Common myeloid progenitor, CD34-positive (primary cell): ENCODE measurements at regions not wholly inside any gene's neighbourhood (a gene's known extent, or its start where the extent isn't known, plus 50 kb on each side); places are given as distances from the start of the nearest gene placed in this dataset.
"Not testable (repeated sequence)": the region's sequence is repeated elsewhere in the genome, so short reads cannot be mapped to it uniquely, and the experiment has no call there.

Source experiments
- CTCF ChIA-PET: fragments of 350-600 bp; sonication (Branson Sonifier 250); formaldehyde crosslinking; loops from one replicate; lab custom pipeline; 2021; ENCODE audit warnings: antibody characterized with exemption; lab: Charles Lee
- POLR2A ChIA-PET: fragments of 350-600 bp; sonication (Branson Sonifier 250); formaldehyde crosslinking; loops from one replicate; lab custom pipeline; 2021; ENCODE audit warnings: antibody characterized with exemption; lab: Charles Lee
- DNase-seq, 3 donors: peaks; one replicate each; pipeline versions ENCODE4 v3.0.0 to v3.0.0-alpha.2; 2013
- H3K27ac ChIP-seq, 2 experiments: 1 replicate in 1 of 2; 2 replicates in 1 of 2; pipeline ENCODE4 v1.7.0; 2013; ENCODE audit warnings: inconsistent platforms in 2 of 2, low read length in 2 of 2, mild to moderate bottlenecking in 2 of 2, low read depth in 1 of 2, moderate library complexity in 1 of 2; ENCODE audit not compliant: severe bottlenecking in 2 of 2, insufficient read depth in 1 of 2, poor library complexity in 1 of 2
- H3K27me3 ChIP-seq, 5 experiments: replicated peaks in 2 of 5; 1 replicate in 3 of 5; 2 replicates in 2 of 5; pipeline versions ENCODE4 v1.6.1 to v1.7.0; 2013; ENCODE audit warnings: low read length in 4 of 5, mild to moderate bottlenecking in 2 of 5, moderate library complexity in 2 of 5, inconsistent platforms in 1 of 5; ENCODE audit not compliant: insufficient read depth in 5 of 5, control insufficient read depth in 4 of 5
- H3K36me3 ChIP-seq, 4 experiments: 1 replicate in 2 of 4; 2 replicates in 2 of 4; pipeline versions ENCODE4 v1.6.1 to v1.7.0; 2013; ENCODE audit warnings: low read length in 3 of 4, control low read depth in 1 of 4, mild to moderate bottlenecking in 1 of 4; ENCODE audit not compliant: control insufficient read depth in 4 of 4, insufficient read depth in 4 of 4
- H3K4me1 ChIP-seq, 4 experiments: 1 replicate in 3 of 4; 2 replicates in 1 of 4; pipeline versions ENCODE4 v1.6.1 to v1.7.1; 2013; ENCODE audit warnings: low read length in 3 of 4, mild to moderate bottlenecking in 3 of 4, control low read depth in 1 of 4, inconsistent platforms in 1 of 4, moderate library complexity in 1 of 4; ENCODE audit not compliant: control insufficient read depth in 4 of 4, insufficient read depth in 4 of 4; ENCODE audit errors: control extremely low read depth in 1 of 4
- H3K4me3 ChIP-seq, 7 experiments: 1 replicate in 4 of 7; 2 replicates in 3 of 7; pipeline versions ENCODE4 v1.5.1 to v1.7.0; 2013; ENCODE audit warnings: mild to moderate bottlenecking in 7 of 7, low read length in 6 of 7, moderate library complexity in 6 of 7, inconsistent platforms in 2 of 7, low read depth in 2 of 7, control low read depth in 1 of 7; ENCODE audit not compliant: insufficient read depth in 4 of 7, control insufficient read depth in 1 of 7; ENCODE audit errors: extremely low read depth in 1 of 7
- H3K9me3 ChIP-seq, 5 experiments: 1 replicate in 4 of 5; 2 replicates in 1 of 5; pipeline versions ENCODE4 v1.6.1 to v1.7.1; 2013; ENCODE audit warnings: low read length in 4 of 5, mild to moderate bottlenecking in 2 of 5, inconsistent platforms in 1 of 5, low read depth in 1 of 5, moderate library complexity in 1 of 5; ENCODE audit not compliant: control insufficient read depth in 4 of 5, insufficient read depth in 2 of 5; ENCODE audit errors: control extremely low read depth in 1 of 5
- WGBS: methylation state at CpG from one replicate; pipeline ENCODE4 v1.1.5; 2013; ENCODE audit not compliant: insufficient coverage; 5-methylcytosine and 5-hydroxymethylcytosine counted together

GRCh38 chr10:78342827-78343653, 309.4 kb downstream of the RPS24 start:
- CTCF ChIA-PET: no interaction called here
- POLR2A ChIA-PET: no interaction called here
- peaks cover 0 to 3% (median 0%) of the 10 kb centered on the region in 5 experiments for H3K27me3 ChIP-seq

GRCh38 chr10:78344257-78344656, 310.6 kb downstream of the RPS24 start:
- POLR2A ChIA-PET, H3K27me3 ChIP-seq, H3K4me1 ChIP-seq, H3K4me3 ChIP-seq, H3K9me3 ChIP-seq, DNase-seq, H3K36me3 ChIP-seq, CTCF ChIA-PET, H3K27ac ChIP-seq: not testable (repeated sequence)
- WGBS: 100% methylated on average over 1 of the region's 8 CpGs

More at GRCh38 chr10:78342827-78343653, 309.4 kb downstream of the RPS24 start:
- DNase-seq: no peak
- no peaks in the 10 kb centered on the region for H3K9me3 ChIP-seq
- WGBS: 88% methylated on average over 10 of the region's 11 CpGs
- H3K27ac ChIP-seq: no peak overlapping the region
- peaks cover 0 to 2% (median 0%) of the 10 kb centered on the region in 4 experiments for H3K4me1 ChIP-seq
- no peak overlapping the region for H3K4me3 ChIP-seq
- no peaks in the 10 kb centered on the region for H3K36me3 ChIP-seq

- H3K4me3 ChIP-seq, H3K4me1 ChIP-seq, POLR2A ChIA-PET, H3K27ac ChIP-seq, DNase-seq, H3K27me3 ChIP-seq, H3K9me3 ChIP-seq, CTCF ChIA-PET, H3K36me3 ChIP-seq: not testable (repeated sequence)
- WGBS: 89% methylated on average over 3 of the region's 3 CpGs
These were observed 311.9 kb downstream of the RPS24 start for GRCh38 chr10:78345515-78345914.

- DNase-seq: no peak
- Histone ChIP-seq H3K4me3 (no peak overlapping the region), H3K27ac (no peak overlapping the region), H3K4me1 (peaks cover 0 to 2% (median 0%) of the 10 kb centered on the region in 4 experiments), H3K27me3 (peaks cover 0 to 3% (median 0%) of the 10 kb centered on the region in 5 experiments), H3K36me3 (no peaks in the 10 kb centered on the region), H3K9me3 (no peaks in the 10 kb centered on the region)
- ChIA-PET POLR2A (no interaction called here), CTCF (no interaction called here)
- WGBS: 100% methylated on average over 1 of the region's 1 CpG
These were observed 313.1 kb downstream of the RPS24 start for GRCh38 chr10:78346721-78347120.

- no peak for DNase-seq
- no peak overlapping the region for H3K27ac ChIP-seq
- H3K36me3 ChIP-seq: no peaks in the 10 kb centered on the region
- ChIA-PET POLR2A (no interaction called here), CTCF (interaction anchor here (1.6 kb wide), 1 partner anchor 11 kb away, joined by 4 read pairs; no protein-coding TSS in a partner anchor)
- no peak overlapping the region for H3K4me3 ChIP-seq
- peaks cover 0 to 2% (median 0%) of the 10 kb centered on the region in 4 experiments for H3K4me1 ChIP-seq
- no peaks in the 10 kb centered on the region for H3K9me3 ChIP-seq
- peaks cover 0 to 2% (median 0%) of the 10 kb centered on the region in 5 experiments for H3K27me3 ChIP-seq
- 93% methylated on average over 3 of the region's 6 CpGs for WGBS
These were observed 314.9 kb downstream of the RPS24 start for GRCh38 chr10:78348411-78349164.

GRCh38 chr10:78349165-78349516, 315.5 kb downstream of the RPS24 start:
- 93% methylated on average over 4 of the region's 4 CpGs for WGBS
- H3K27ac ChIP-seq: no peak overlapping the region
- no peaks in the 10 kb centered on the region for H3K9me3 ChIP-seq
- H3K36me3 ChIP-seq: no peaks in the 10 kb centered on the region
- H3K27me3 ChIP-seq: peaks cover 0 to 2% (median 0%) of the 10 kb centered on the region in 5 experiments
- peaks cover 0 to 2% (median 0%) of the 10 kb centered on the region in 4 experiments for H3K4me1 ChIP-seq
- no peak for DNase-seq
- H3K4me3 ChIP-seq: no peak overlapping the region
- POLR2A ChIA-PET: no interaction called here
- CTCF ChIA-PET: interaction anchor here (1.0 to 1.6 kb wide), 2 partner anchors 11 kb away, joined by 3 to 4 read pairs; no protein-coding TSS in a partner anchor
